Mucosa of rectum (tissue), 2 donors: ENCODE measurements at regions not wholly inside any gene's neighbourhood (a gene's known extent, or its start where the extent isn't known, plus 50 kb on each side); places are given as distances from the start of the nearest gene placed in this dataset.
"Not testable (repeated sequence)": the region's sequence is repeated elsewhere in the genome, so short reads cannot be mapped to it uniquely, and the experiment has no call there.

Experiments used
- H3K27ac ChIP-seq, 2 donors: one replicate each; pipeline ENCODE4 v1.7.0; 2013; ENCODE audit warnings: inconsistent platforms in 2 of 2, low read depth in 2 of 2, low read length in 2 of 2
- H3K27me3 ChIP-seq, 2 donors: one replicate each; pipeline ENCODE4 v1.7.0; 2013; ENCODE audit warnings: low read length in 2 of 2; ENCODE audit not compliant: control insufficient read depth in 2 of 2, insufficient read depth in 2 of 2
- H3K36me3 ChIP-seq, 2 donors: one replicate each; pipeline ENCODE4 v1.7.0; 2013; ENCODE audit warnings: low read length in 2 of 2; ENCODE audit not compliant: control insufficient read depth in 2 of 2, insufficient read depth in 2 of 2
- H3K4me1 ChIP-seq, 2 donors: one replicate each; pipeline ENCODE4 v1.7.0; 2013; ENCODE audit warnings: low read length in 2 of 2, mild to moderate bottlenecking in 1 of 2; ENCODE audit not compliant: control insufficient read depth in 2 of 2, insufficient read depth in 2 of 2
- H3K4me3 ChIP-seq, 2 donors: one replicate each; pipeline ENCODE4 v1.7.0; 2013; ENCODE audit warnings: low read length in 2 of 2
- H3K9ac ChIP-seq, 2 donors: one replicate each; pipeline ENCODE4 v1.7.0; 2013; ENCODE audit warnings: low read length in 2 of 2, low read depth in 1 of 2, mild to moderate bottlenecking in 1 of 2
- H3K9me3 ChIP-seq, 2 donors: one replicate each; pipeline ENCODE4 v1.7.0; 2013; ENCODE audit warnings: low read length in 2 of 2; ENCODE audit not compliant: control insufficient read depth in 2 of 2
- donor health status: healthy.
- donor health status: Normal muscosa, but diverticular disease.

- Histone ChIP-seq H3K4me3 (no peak overlapping the region), H3K4me1 (no peaks in the 10 kb centered on the region), H3K9me3 (no peaks in the 10 kb centered on the region), H3K27me3 (no peaks in the 10 kb centered on the region), H3K36me3 (no peaks in the 10 kb centered on the region), H3K9ac (no peak overlapping the region), H3K27ac (no peak overlapping the region)
Measured at GRCh38 chr19:28710278-28710677, 502.7 kb downstream of the UQCRFS1 start.

- Histone ChIP-seq H3K4me1 (no peaks in the 10 kb centered on the region), H3K27me3 (no peaks in the 10 kb centered on the region), H3K9ac (no peak overlapping the region), H3K4me3 (no peak overlapping the region), H3K36me3 (no peaks in the 10 kb centered on the region), H3K27ac (no peak overlapping the region), H3K9me3 (no peaks in the 10 kb centered on the region)
Measured at GRCh38 chr19:28706693-28707092, 506.3 kb downstream of the UQCRFS1 start.

GRCh38 chr19:28705008-28705407 lies 507.9 kb downstream of the UQCRFS1 start:
- H3K9me3 ChIP-seq: no peaks in the 10 kb centered on the region
- H3K4me3 ChIP-seq: no peak overlapping the region
- H3K27ac ChIP-seq: no peak overlapping the region

GRCh38 chr19:28703400-28703956 lies 509.5 kb downstream of the UQCRFS1 start:
- Histone ChIP-seq H3K36me3 (no peaks in the 10 kb centered on the region), H3K4me1 (no peaks in the 10 kb centered on the region), H3K9ac (no peak overlapping the region), H3K27me3 (no peaks in the 10 kb centered on the region), H3K9me3 (no peaks in the 10 kb centered on the region), H3K27ac (no peak overlapping the region), H3K4me3 (no peak overlapping the region)

More at GRCh38 chr19:28705008-28705407, 507.9 kb downstream of the UQCRFS1 start:
- H3K9ac ChIP-seq: no peak overlapping the region
- H3K4me1 ChIP-seq: no peaks in the 10 kb centered on the region
- no peaks in the 10 kb centered on the region for H3K36me3 ChIP-seq
- H3K27me3 ChIP-seq: no peaks in the 10 kb centered on the region

GRCh38 chr19:28701491-28701890 lies 511.5 kb downstream of the UQCRFS1 start:
- Histone ChIP-seq H3K27me3 (no peaks in the 10 kb centered on the region), H3K27ac (no peak overlapping the region), H3K36me3 (no peaks in the 10 kb centered on the region), H3K9ac (no peak overlapping the region), H3K4me1 (no peaks in the 10 kb centered on the region), H3K9me3 (no peaks in the 10 kb centered on the region), H3K4me3 (no peak overlapping the region)

GRCh38 chr19:28700176-28700575 lies 512.8 kb downstream of the UQCRFS1 start:
- H3K27me3 ChIP-seq: no peaks in the 10 kb centered on the region
- H3K4me1 ChIP-seq: no peaks in the 10 kb centered on the region
- H3K27ac ChIP-seq: no peak overlapping the region
- H3K9ac ChIP-seq: no peak overlapping the region
- H3K36me3 ChIP-seq: no peaks in the 10 kb centered on the region
- H3K9me3 ChIP-seq: no peaks in the 10 kb centered on the region
- no peak overlapping the region for H3K4me3 ChIP-seq

GRCh38 chr19:28697308-28697707 lies 515.6 kb downstream of the UQCRFS1 start:
- Histone ChIP-seq H3K4me3 (no peak overlapping the region), H3K27ac (no peak overlapping the region), H3K27me3 (no peaks in the 10 kb centered on the region), H3K9ac (no peak overlapping the region), H3K9me3 (no peaks in the 10 kb centered on the region), H3K36me3 (no peaks in the 10 kb centered on the region), H3K4me1 (no peaks in the 10 kb centered on the region)

GRCh38 chr19:28694812-28695211 lies 518.1 kb downstream of the UQCRFS1 start:
- Histone ChIP-seq H3K27me3 (no peaks in the 10 kb centered on the region), H3K36me3 (no peaks in the 10 kb centered on the region), H3K4me1 (no peaks in the 10 kb centered on the region)

GRCh38 chr19:28691683-28692082 lies 521.3 kb downstream of the UQCRFS1 start:
- Histone ChIP-seq H3K4me3 (no peak overlapping the region), H3K9ac (no peak overlapping the region), H3K27me3 (no peaks in the 10 kb centered on the region), H3K9me3 (no peaks in the 10 kb centered on the region), H3K36me3 (no peaks in the 10 kb centered on the region), H3K4me1 (no peaks in the 10 kb centered on the region), H3K27ac (no peak overlapping the region)

More at GRCh38 chr19:28694812-28695211, 518.1 kb downstream of the UQCRFS1 start:
- Histone ChIP-seq H3K27ac (no peak overlapping the region), H3K9me3 (no peaks in the 10 kb centered on the region), H3K4me3 (no peak overlapping the region), H3K9ac (no peak overlapping the region)

- H3K27me3 ChIP-seq, H3K4me1 ChIP-seq, H3K27ac ChIP-seq, H3K9ac ChIP-seq, H3K36me3 ChIP-seq, H3K9me3 ChIP-seq, H3K4me3 ChIP-seq: not testable (repeated sequence)
Measured at GRCh38 chr19:28689464-28689863, 523.5 kb downstream of the UQCRFS1 start.

GRCh38 chr19:28687296-28687695 lies 525.7 kb downstream of the UQCRFS1 start:
- no peak overlapping the region for H3K9ac ChIP-seq
- no peaks in the 10 kb centered on the region for H3K4me1 ChIP-seq
- no peaks in the 10 kb centered on the region for H3K9me3 ChIP-seq
- H3K27ac ChIP-seq: no peak overlapping the region
- no peaks in the 10 kb centered on the region for H3K36me3 ChIP-seq
- no peaks in the 10 kb centered on the region for H3K27me3 ChIP-seq
- H3K4me3 ChIP-seq: no peak overlapping the region
